Stimulated activated effector memory CD8-positive, alpha-beta T cell treated with anti-CD3 and anti-CD28 coated beads, Interleukin-12 subunit alpha, Interleukin-12 subunit beta, amount 100 ng/mL, for 72 hours (primary cell): ENCODE measurements at regions not wholly inside any gene's neighbourhood (a gene's known extent, or its start where the extent isn't known, plus 50 kb on each side); places are given as distances from the start of the nearest gene placed in this dataset.
A peak's percentile ranks its signal among the peaks of the same experiment; 100 is the strongest.

Experiments
- ATAC-seq: fragments of 150-1000 bp; cut with Tn5 transposase; 2 replicates; pipeline ENCODE4 v1.10.0; 2021
- DNase-seq, 2 donors: peaks; one replicate each; pipeline ENCODE4 v3.0.0; 2021 to 2022; ENCODE audit warnings: low spot score in 2 of 2
- H3K27ac Mint-ChIP-seq: one replicate; pipeline ENCODE4 v1.8.0; 2022; ENCODE audit warnings: mild to moderate bottlenecking, mixed read lengths
- H3K36me3 Mint-ChIP-seq: one replicate; pipeline ENCODE4 v1.8.0; 2022; ENCODE audit warnings: mild to moderate bottlenecking, mixed read lengths
- H3K4me1 Mint-ChIP-seq: one replicate; pipeline ENCODE4 v1.8.0; 2022; ENCODE audit warnings: mixed read lengths
- H3K4me3 Mint-ChIP-seq: one replicate; pipeline ENCODE4 v1.8.0; 2022; ENCODE audit warnings: mild to moderate bottlenecking, mixed read lengths
- H3K9me3 Mint-ChIP-seq: one replicate; pipeline ENCODE4 v1.8.0; 2022; ENCODE audit warnings: mixed read lengths

DNA sequence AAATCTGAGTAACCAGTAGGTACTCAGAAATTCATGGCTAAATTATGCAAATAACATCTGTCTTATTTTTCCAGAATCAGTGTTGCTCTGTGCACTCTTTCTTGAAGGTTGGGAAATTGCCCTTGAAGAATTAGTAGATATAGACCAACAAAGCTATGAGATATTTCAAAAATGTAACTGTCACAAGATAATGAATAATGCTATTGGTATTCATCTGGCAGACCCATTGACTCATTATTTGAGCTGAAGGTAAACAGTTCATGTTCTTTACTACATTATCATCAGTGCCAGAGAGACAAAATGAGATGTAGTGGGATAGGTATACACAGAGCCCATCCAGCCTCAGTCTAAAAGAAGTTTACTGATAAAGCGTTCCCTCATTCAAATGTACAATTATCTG, 274.7 kb downstream of the CASP12 start:
- peaks cover 7% of the 10 kb centered on the region for H3K4me1 Mint-ChIP-seq
- ATAC-seq (peak; percentile 83), DNase-seq (no peak)
- H3K27ac Mint-ChIP-seq: no peak overlapping the region
- H3K36me3 Mint-ChIP-seq: no peaks in the 10 kb centered on the region
- no peak overlapping the region for H3K4me3 Mint-ChIP-seq
- no peaks in the 10 kb centered on the region for H3K9me3 Mint-ChIP-seq

DNA sequence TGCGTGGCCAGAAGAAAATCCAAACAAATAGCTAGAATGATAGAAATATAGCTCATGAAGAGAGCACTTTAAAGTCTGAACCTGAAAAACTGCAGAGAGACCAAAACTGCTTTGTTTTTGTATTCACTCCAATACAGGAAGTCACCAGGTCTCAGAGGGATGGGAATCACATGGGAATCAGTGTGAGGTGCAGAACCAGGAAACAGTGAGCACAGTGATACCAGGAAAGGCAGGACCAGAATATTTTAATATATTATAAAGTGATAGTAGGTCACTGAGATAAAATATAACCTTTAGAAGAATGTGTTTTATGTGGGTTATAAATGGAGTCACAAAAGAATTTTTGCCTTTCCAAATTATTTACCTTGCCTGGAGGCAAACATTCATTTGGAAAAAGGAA, 277.3 kb downstream of the CASP12 start:
- Mint-ChIP-seq H3K4me3 (no peak overlapping the region), H3K36me3 (no peaks in the 10 kb centered on the region), H3K4me1 (peaks cover 8% of the 10 kb centered on the region), H3K27ac (no peak overlapping the region), H3K9me3 (peaks cover 5% of the 10 kb centered on the region)
- DNase-seq (no peak), ATAC-seq (no peak)

DNA sequence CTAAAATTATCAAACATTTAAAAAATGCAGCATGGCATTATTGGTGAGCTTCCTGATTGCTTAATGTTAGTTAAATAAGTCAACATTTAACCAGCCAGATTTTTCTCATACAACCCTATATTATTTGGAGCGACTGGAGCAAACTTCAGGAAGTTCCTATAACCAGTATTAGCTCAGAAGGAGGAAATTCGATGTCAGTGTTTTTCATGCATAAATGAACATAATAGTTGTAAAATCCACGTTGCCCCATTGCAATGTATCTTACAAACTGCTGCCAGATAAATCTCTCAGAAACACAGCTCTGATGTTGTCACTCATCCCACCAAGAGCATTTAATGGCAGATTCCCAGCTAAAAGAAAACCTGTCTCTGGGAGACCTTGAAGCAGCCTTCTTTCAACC, 278.5 kb downstream of the CASP12 start:
- Mint-ChIP-seq H3K9me3 (peaks cover 5% of the 10 kb centered on the region), H3K36me3 (no peaks in the 10 kb centered on the region), H3K4me3 (no peak overlapping the region)

DNA sequence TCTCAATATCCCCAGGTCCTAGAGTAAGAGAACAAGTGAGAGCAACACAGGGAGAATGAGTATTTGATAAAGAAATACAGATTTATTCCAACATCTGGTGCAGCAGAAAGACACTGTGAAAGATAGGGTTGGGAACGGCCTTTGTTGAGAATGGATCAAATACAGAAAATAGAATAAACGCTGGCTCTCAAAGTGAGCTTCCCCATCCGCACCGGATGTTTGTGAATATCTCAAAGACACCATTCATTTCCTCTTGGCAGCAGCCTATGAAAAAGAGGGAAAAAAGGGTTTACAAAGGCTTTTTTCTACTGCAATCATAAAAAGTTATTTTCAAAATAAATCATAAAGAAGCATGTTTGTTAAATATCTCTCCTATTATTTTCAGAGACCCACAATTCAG, 279.3 kb downstream of the CASP12 start:
- Mint-ChIP-seq H3K27ac (no peak overlapping the region), H3K4me3 (no peak overlapping the region), H3K36me3 (no peaks in the 10 kb centered on the region), H3K9me3 (peaks cover 5% of the 10 kb centered on the region), H3K4me1 (peaks cover 20% of the 10 kb centered on the region)
- no peak for DNase-seq
- no peak for ATAC-seq

More for the DNA sequence above, 278.5 kb downstream of the CASP12 start:
- Mint-ChIP-seq H3K27ac (no peak overlapping the region), H3K4me1 (peaks cover 21% of the 10 kb centered on the region)
- ATAC-seq: no peak
- DNase-seq: no peak

DNA sequence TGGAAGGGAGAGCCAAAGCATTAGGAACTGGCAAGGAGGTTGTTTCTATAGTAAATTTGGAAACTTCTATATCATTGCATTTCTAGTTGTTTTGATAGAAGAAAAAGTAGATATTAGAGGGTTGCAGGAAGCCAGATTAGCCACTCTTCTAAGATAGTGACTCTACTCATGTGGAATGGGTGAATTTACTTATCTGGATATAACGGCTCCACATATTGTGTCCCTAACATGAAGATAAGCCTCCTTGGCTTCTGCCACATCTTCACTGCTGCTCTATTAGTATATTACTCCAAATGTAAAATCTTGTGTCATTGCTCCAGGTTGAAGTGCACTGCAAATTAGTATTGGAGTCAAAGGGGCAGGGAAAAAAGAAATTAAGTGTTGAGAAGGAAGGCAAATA, 283.3 kb downstream of the CASP12 start:
- DNase-seq: no peak
- ATAC-seq: no peak
- Mint-ChIP-seq H3K27ac (no peak overlapping the region), H3K36me3 (no peaks in the 10 kb centered on the region), H3K4me3 (no peak overlapping the region), H3K9me3 (peaks cover 5% of the 10 kb centered on the region), H3K4me1 (peaks cover 18% of the 10 kb centered on the region)

DNA sequence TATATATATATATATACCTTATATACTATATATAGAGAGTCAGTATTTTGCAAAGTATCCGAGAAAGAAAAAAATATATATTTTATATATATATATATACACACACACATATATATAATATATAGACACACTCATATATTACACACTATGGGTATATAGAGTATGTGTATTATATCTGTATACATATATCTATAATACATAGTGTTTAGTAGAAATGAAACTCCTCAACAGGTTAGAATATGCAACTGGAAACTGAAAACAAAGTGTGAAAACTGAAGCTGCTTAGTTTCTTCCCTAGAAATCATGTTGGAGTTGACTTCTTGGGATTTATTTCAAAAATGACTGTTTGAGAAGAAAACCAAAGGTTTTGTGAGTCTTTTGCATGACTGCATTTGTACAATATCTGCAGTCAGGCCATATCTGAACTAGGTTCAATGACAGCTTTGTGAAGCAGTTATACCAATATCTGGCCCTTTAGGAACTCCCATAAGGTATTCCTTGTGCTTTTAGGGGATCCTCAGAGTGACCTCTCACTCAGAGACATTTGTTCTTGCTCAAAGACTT, 284.1 kb downstream of the CASP12 start:
- DNase-seq (no peak), ATAC-seq (peak; percentile 77)
- Mint-ChIP-seq H3K36me3 (no peaks in the 10 kb centered on the region), H3K4me1 (peaks cover 25% of the 10 kb centered on the region), H3K4me3 (no peak overlapping the region), H3K9me3 (peaks cover 5% of the 10 kb centered on the region), H3K27ac (no peak overlapping the region)

DNA sequence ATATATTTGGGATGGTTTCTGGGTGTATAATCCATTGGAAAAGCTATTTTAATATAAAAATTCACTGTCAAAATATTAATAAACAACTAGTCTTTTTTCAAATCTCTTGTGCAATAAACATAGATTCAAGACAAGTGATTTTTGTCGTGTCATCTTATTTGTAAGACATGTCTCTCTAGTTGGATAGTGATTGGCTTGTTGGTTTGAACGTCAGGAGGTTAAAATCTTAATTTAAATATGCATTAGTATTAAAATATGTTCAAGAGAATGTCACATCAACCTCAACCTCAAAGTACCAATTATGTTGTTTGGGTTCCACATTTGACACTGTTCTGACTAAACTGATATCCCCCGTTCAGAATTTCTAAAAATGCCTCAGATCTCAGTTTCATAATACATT, 287.6 kb downstream of the CASP12 start:
- DNase-seq (no peak), ATAC-seq (peak; percentile 54)
- H3K4me1 Mint-ChIP-seq: peaks cover 22% of the 10 kb centered on the region
- H3K36me3 Mint-ChIP-seq: no peaks in the 10 kb centered on the region
- no peak overlapping the region for H3K4me3 Mint-ChIP-seq
- H3K9me3 Mint-ChIP-seq: no peaks in the 10 kb centered on the region
- no peak overlapping the region for H3K27ac Mint-ChIP-seq

DNA sequence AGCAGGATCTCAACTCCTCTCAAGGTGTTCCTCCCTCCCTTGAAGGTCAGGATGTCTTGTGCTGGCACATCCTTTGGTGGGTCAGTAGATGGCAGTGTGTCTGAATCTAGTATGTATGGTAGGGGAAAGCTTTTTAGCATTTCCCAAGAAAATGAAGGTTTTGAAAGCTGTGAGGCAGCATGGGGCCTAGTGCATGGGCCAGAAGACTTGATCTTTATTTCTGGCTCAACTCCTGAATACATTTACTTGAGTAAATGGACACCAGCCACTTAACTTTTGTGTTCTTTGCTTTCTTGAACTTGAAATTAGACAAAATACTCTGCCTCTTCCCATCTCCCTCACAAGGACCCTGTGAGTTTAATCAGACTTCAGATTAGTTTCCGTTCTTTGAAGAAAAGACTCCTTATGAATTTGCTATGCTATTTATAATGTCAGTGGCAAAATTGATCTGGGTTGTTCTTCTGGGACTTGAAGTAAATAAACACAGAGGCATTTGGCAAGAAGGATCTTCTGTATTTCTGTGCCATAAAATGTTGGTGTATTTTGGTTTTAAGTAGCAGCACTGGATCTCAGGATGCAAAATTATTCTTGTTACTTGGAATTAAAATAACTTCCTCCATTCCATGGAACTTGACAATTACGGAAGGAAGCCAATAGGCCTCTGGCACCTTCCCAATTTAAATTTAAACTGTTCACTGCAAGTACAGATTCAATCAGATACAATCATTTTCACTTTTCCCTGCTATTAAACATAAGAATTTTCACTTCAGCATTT, 288.8 kb downstream of the CASP12 start:
- H3K9me3 Mint-ChIP-seq: no peaks in the 10 kb centered on the region
- no peak overlapping the region for H3K4me3 Mint-ChIP-seq
- no peaks in the 10 kb centered on the region for H3K36me3 Mint-ChIP-seq
- ATAC-seq: peak; percentile 90
- peaks cover 11% of the 10 kb centered on the region for H3K4me1 Mint-ChIP-seq
- peak; percentile 8 to 55 for DNase-seq
- H3K27ac Mint-ChIP-seq: no peak overlapping the region

DNA sequence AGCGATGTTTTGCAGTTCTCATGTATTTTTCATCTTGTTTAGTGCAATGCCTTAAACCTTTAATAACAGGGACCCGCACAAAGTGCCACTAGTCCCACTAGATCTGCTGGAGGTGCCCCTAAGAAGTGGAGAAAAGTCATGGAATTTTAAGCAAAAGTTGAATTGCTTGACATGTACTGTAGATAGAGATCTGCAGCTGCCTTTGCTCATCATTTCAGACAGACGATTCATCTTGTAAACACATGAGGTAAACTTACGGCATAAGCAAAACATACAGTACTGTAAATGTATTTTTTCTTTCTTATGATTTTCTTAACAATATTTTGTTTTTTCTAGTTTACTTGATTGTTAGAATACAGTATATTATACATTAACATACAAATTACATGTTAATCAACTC, 295.6 kb downstream of the CASP12 start:
- DNase-seq (no peak), ATAC-seq (no peak)
- Mint-ChIP-seq H3K27ac (no peak overlapping the region), H3K36me3 (no peaks in the 10 kb centered on the region), H3K4me3 (no peak overlapping the region), H3K9me3 (no peaks in the 10 kb centered on the region), H3K4me1 (no peaks in the 10 kb centered on the region)

DNA sequence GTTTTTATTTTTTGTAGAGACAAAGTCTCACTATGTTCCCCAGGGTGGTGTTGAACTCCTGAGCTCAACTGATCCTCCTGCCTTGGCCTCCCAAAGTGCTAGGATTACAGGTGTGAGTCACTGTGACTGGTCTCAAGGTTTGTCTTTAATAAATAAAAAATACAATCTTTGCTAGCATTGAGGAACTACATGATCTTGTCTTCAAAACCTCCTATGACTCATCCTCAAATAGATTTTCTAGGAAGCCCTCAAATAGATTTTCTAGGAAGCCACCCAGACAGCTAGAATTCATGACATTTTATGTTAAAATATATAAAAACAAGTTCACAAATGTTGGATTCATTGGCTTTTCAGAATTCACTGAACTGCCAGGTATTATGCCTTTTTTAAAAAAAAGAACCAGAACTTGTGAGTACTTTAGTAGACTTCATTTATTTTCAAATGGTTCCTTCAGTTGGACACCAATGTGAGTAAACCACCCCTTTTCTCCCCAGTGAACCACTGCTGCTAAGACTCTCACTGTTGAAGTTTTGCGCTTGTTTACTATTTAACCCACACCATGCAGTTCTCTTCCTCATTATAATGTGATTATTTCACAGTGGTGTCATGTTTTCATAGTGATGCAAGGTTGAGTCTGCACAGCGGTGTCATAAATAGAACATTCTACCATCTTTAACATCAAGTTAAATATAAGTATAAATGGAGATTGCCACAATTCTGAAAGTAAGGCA, 303.9 kb downstream of the CASP12 start:
- ATAC-seq: peak; percentile 91

DNA sequence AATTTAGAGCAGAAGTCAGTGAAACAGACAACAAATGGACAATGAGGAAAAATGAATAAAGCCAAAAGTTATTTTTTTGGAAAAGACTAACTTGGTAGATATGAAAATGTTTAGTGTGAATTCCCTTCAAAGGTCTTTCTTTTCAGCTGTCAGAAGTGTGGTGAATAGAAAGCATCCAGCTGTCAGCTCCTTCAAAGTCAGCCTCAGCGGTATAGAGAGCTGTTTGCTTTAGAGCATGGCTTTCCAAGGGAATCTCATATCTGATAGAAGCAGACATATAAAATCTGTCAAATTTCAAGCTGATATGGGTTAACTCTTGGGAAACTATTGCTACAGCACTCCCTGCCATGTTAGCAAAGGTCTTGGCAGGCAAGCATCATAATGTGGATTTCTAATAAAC, 309.3 kb downstream of the CASP12 start:
- H3K36me3 Mint-ChIP-seq: no peaks in the 10 kb centered on the region
- no peaks in the 10 kb centered on the region for H3K4me1 Mint-ChIP-seq
- H3K4me3 Mint-ChIP-seq: no peak overlapping the region
- DNase-seq (no peak), ATAC-seq (no peak)
- H3K9me3 Mint-ChIP-seq: no peaks in the 10 kb centered on the region
- H3K27ac Mint-ChIP-seq: no peak overlapping the region

More for the DNA sequence above, 303.9 kb downstream of the CASP12 start:
- Mint-ChIP-seq H3K36me3 (no peaks in the 10 kb centered on the region), H3K9me3 (no peaks in the 10 kb centered on the region), H3K27ac (no peak overlapping the region), H3K4me3 (no peak overlapping the region), H3K4me1 (peaks cover 6% of the 10 kb centered on the region)
- no peak for DNase-seq

DNA sequence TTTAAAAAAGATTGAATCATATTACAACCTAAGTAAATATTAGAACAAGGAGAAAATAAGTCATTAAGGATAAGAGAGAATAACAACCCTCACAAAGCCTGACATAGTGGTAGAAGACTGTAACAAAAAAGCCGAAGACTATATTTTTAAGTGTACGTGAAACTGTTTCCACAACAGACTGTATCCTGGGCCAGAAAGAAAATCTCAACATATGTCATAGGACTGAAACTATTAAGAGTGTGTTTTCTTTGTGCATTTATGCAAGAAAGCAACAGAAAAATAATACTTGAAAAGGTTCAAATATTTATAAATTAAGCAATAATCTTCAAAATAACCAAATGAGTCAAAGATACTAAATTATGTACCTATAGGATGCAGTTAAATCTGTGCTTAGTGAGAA, 309.8 kb downstream of the CASP12 start:
- Mint-ChIP-seq H3K4me3 (no peak overlapping the region), H3K9me3 (no peaks in the 10 kb centered on the region), H3K4me1 (no peaks in the 10 kb centered on the region), H3K36me3 (no peaks in the 10 kb centered on the region), H3K27ac (no peak overlapping the region)
- no peak for DNase-seq
- no peak for ATAC-seq

DNA sequence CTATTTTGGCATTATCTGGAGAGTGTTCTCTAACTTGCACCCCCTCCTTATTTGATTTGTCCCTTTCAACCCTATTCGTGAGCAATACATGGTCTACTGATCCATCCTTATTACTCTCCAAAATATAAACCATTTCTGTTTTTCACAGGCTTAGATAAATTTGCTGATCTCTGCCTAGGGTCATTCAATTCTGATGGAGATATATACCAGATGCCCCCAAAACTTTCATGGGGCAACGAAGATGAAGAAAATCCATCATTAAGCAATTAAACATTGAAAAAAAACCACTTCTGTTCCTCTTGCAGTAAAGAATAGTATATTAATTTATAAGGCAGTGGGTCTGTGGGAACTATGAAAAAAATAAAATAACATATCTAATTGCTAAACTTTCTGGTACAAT, 313.4 kb downstream of the CASP12 start:
- H3K4me3 Mint-ChIP-seq: no peak overlapping the region
- ATAC-seq (no peak), DNase-seq (no peak)
- H3K36me3 Mint-ChIP-seq: no peaks in the 10 kb centered on the region
- H3K27ac Mint-ChIP-seq: no peak overlapping the region
- H3K9me3 Mint-ChIP-seq: no peaks in the 10 kb centered on the region
- no peaks in the 10 kb centered on the region for H3K4me1 Mint-ChIP-seq

DNA sequence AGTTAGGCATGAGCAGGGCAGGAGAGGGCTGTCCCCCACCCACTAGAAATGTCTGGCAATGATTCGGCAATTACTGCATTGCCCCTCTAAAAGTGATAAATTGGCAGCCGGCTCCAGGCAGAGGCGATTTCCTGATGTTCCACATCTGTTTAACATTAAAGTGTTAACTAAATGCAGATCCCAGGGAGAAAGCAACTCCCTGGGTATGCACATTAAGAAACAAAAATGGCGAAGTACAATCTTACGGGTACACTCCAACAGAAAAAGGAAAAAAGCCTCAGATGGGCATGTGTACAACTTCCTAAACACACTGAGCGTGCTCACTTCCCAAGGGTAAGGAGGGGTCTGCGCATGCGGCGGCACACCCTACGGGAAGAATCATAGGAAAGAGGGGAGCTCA, 314.4 kb downstream of the CASP12 start:
- Mint-ChIP-seq H3K9me3 (no peaks in the 10 kb centered on the region), H3K27ac (no peak overlapping the region), H3K4me3 (no peak overlapping the region), H3K4me1 (no peaks in the 10 kb centered on the region), H3K36me3 (no peaks in the 10 kb centered on the region)
- no peak for DNase-seq
- ATAC-seq: no peak

DNA sequence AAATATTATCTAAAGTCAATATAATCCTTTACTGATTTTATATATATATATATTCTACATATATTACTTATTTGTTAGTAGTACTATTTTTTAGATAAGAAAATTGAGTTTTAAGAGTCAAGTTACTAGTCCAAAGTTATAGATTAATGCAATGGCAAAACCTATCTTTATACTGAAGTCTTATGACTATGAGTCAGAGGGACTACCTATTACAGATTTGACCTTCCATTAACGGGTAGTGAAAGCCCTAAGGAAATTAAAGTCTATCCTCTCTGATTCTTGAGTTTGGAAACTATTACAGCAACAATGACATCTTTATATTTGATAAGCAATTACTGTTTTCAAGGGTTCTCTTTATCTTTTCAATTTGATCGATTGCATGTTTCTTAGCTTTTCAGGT, 315.8 kb downstream of the CASP12 start:
- Mint-ChIP-seq H3K4me1 (no peaks in the 10 kb centered on the region), H3K4me3 (no peak overlapping the region), H3K27ac (no peak overlapping the region), H3K36me3 (no peaks in the 10 kb centered on the region), H3K9me3 (no peaks in the 10 kb centered on the region)
- no peak for DNase-seq
- no peak for ATAC-seq
